A673 (cell line): ENCODE measurements at regions not wholly inside any gene's neighbourhood (a gene's known extent, or its start where the extent isn't known, plus 50 kb on each side); places are given as distances from the start of the nearest gene placed in this dataset.

Experiments used
- BruUV-seq: library from RNA; stranded (reverse); fragments of 400-500 nt; replicated peaks from 2 replicates; lab custom pipeline; 2021; lab: Mats Ljungman, UMichigan
- CTCF ChIA-PET: fragments of 300-600 bp; sonication (Branson Sonifier 250); formaldehyde crosslinking; loops from one replicate; lab custom pipeline; 2022; ENCODE audit warnings: antibody characterized with exemption; lab: Charles Lee
- POLR2A ChIA-PET: fragments of 300-600 bp; sonication (Branson Sonifier 250); formaldehyde crosslinking; loops from one replicate; lab custom pipeline; 2022; ENCODE audit warnings: antibody characterized with exemption; ENCODE audit not compliant: low non-redundant PET; lab: Charles Lee
- DNase-seq: peaks from one replicate; pipeline ENCODE4 v3.0.0-alpha.2; 2015; ENCODE audit warnings: low spot score
- H3K27ac ChIP-seq: fragments of 200-600 bp; sonication (generic); 2 replicates; pipeline ENCODE4 v1.5.1; 2016; ENCODE audit warnings: mixed run types, low read depth, mild to moderate bottlenecking, mixed read lengths, antibody characterized with exemption, low read length; ENCODE audit not compliant: poor library complexity, severe bottlenecking
- H3K27me3 ChIP-seq: fragments of 200-600 bp; sonication (generic); replicated peaks from 2 replicates; pipeline ENCODE4 v1.6.1; 2017; ENCODE audit warnings: mixed run types, low read depth, mild to moderate bottlenecking, mixed read lengths, antibody characterized with exemption, low read length; ENCODE audit not compliant: insufficient read depth, poor library complexity
- H3K36me3 ChIP-seq: fragments of 200-600 bp; sonication (generic); 2 replicates; pipeline ENCODE4 v1.6.1; 2016; ENCODE audit warnings: mixed run types, mild to moderate bottlenecking, mixed read lengths, antibody characterized with exemption, low read length; ENCODE audit not compliant: insufficient read depth, poor library complexity, severe bottlenecking
- H3K4me1 ChIP-seq: fragments of 200-600 bp; sonication (generic); 2 replicates; pipeline ENCODE4 v1.6.1; 2017; ENCODE audit warnings: mixed run types, mild to moderate bottlenecking, mixed read lengths, antibody characterized with exemption, low read length; ENCODE audit not compliant: insufficient read depth, poor library complexity, severe bottlenecking
- H3K4me3 ChIP-seq: fragments of 200-600 bp; sonication (generic); 2 replicates; pipeline ENCODE4 v1.5.1; 2016; ENCODE audit warnings: low read depth, mixed run types, mild to moderate bottlenecking, mixed read lengths, low read length; ENCODE audit not compliant: poor library complexity, severe bottlenecking
- H3K9me3 ChIP-seq: fragments of 200-600 bp; sonication (generic); 2 replicates; pipeline ENCODE4 v1.6.1; 2016; ENCODE audit warnings: mixed run types, low read depth, mild to moderate bottlenecking, mixed read lengths, antibody characterized with exemption, low read length; ENCODE audit not compliant: poor library complexity, severe bottlenecking
- CTCF ChIP-seq: fragments of 300-800, 200-600 bp; sonication (generic); conservative IDR thresholded peaks from 2 replicates; pipeline ENCODE4 v1.5.1; 2017; ENCODE audit warnings: low read depth, mild to moderate bottlenecking, antibody characterized with exemption, low read length, moderate library complexity, mixed read lengths
- EZH2 ChIP-seq: fragments of 200-600 bp; sonication (generic); IDR thresholded peaks from 2 replicates; pipeline ENCODE4 v1.6.1; 2017; ENCODE audit warnings: borderline replicate concordance, low read depth, mild to moderate bottlenecking, mixed read lengths, antibody characterized with exemption, low read length; ENCODE audit not compliant: poor library complexity, severe bottlenecking
- intact Hi-C: fragments of 100-400 bp; cut with micrococcal nuclease; formaldehyde crosslinking; loops from one replicate; pipeline ENCODE4 v1.10.0; 2022; ENCODE audit not compliant: unreplicated experiment

- H3K27ac ChIP-seq: no peak overlapping the region
- no peak for TF ChIP-seq EZH2
- TF ChIP-seq CTCF: no peak
- BruUV-seq: no TSS peak
- CTCF ChIA-PET: no interaction called here
- no peak for DNase-seq
- intact Hi-C loops: no loop called here
- no peaks in the 10 kb centered on the region for H3K36me3 ChIP-seq
- no peaks in the 10 kb centered on the region for H3K4me1 ChIP-seq
- H3K4me3 ChIP-seq: no peak overlapping the region
- peaks cover 3% of the 10 kb centered on the region for H3K27me3 ChIP-seq
- POLR2A ChIA-PET: no interaction called here
- H3K9me3 ChIP-seq: no peaks in the 10 kb centered on the region
These were observed 260.4 kb downstream of the PTPRU start for GRCh38 chr1:29496701-29497100.

GRCh38 chr1:29490204-29490934, 254.0 kb downstream of the PTPRU start:
- H3K4me3 ChIP-seq: no peak overlapping the region
- TF ChIP-seq EZH2 (no peak), CTCF (0 out of 2 replicates have a peak, but pooled peaks have one; percentile 24)
- BruUV-seq: no TSS peak
- ChIA-PET POLR2A (no interaction called here), CTCF (no interaction called here)
- peaks cover 27% of the 10 kb centered on the region for H3K27me3 ChIP-seq
- H3K4me1 ChIP-seq: no peaks in the 10 kb centered on the region
- no peak for DNase-seq
- no peaks in the 10 kb centered on the region for H3K36me3 ChIP-seq
- H3K9me3 ChIP-seq: no peaks in the 10 kb centered on the region
- H3K27ac ChIP-seq: no peak overlapping the region
- intact Hi-C loops: no loop called here

GRCh38 chr1:29489471-29489870, 253.1 kb downstream of the PTPRU start:
- POLR2A ChIA-PET: interaction anchor here (0.6 kb wide), 2 partner anchors 9 to 1317 kb away, joined by 5 to 11 read pairs; no protein-coding TSS in a partner anchor
- intact Hi-C loops: no loop called here
- H3K36me3 ChIP-seq: no peaks in the 10 kb centered on the region
- no peak for TF ChIP-seq CTCF
- no peak for TF ChIP-seq EZH2
- H3K4me3 ChIP-seq: no peak overlapping the region
- no peaks in the 10 kb centered on the region for H3K9me3 ChIP-seq
- no peaks in the 10 kb centered on the region for H3K4me1 ChIP-seq
- DNase-seq: no peak
- peaks cover 27% of the 10 kb centered on the region for H3K27me3 ChIP-seq
- CTCF ChIA-PET: no interaction called here
- no peak overlapping the region for H3K27ac ChIP-seq
- BruUV-seq: no TSS peak
